IPS DF 4.7 (cell line): ENCODE measurements at regions not wholly inside any gene's neighbourhood (a gene's known extent, or its start where the extent isn't known, plus 50 kb on each side); places are given as distances from the start of the nearest gene placed in this dataset.
"Not testable (repeated sequence)": the region's sequence is repeated elsewhere in the genome, so short reads cannot be mapped to it uniquely, and the experiment has no call there.

Experiments
- DNase-seq: peaks from one replicate; pipeline ENCODE4 v3.0.0-alpha.2; 2013; ENCODE audit warnings: low spot score; ENCODE audit errors: extremely low read depth

GRCh38 chr10:105585753-105586152 is 944.7 kb downstream of the SORCS3 start:
- DNase-seq = no peak

- no peak for DNase-seq
These were observed 944.1 kb downstream of the SORCS3 start for GRCh38 chr10:105585171-105585570.

GRCh38 chr10:105579112-105579511 is 938.0 kb downstream of the SORCS3 start:
- DNase-seq = no peak

- no peak for DNase-seq
These were observed 936.9 kb downstream of the SORCS3 start for GRCh38 chr10:105577865-105578607.

GRCh38 chr10:105559333-105560097 is 918.4 kb downstream of the SORCS3 start:
- no peak for DNase-seq

- not testable (repeated sequence) for DNase-seq
These were observed 909.4 kb downstream of the SORCS3 start for GRCh38 chr10:105550453-105550852.

GRCh38 chr10:105549731-105550130 is 908.6 kb downstream of the SORCS3 start:
- DNase-seq = no peak

- DNase-seq = no peak
These were observed 904.0 kb downstream of the SORCS3 start for GRCh38 chr10:105545101-105545500.

- DNase-seq = no peak
These were observed 899.3 kb downstream of the SORCS3 start for GRCh38 chr10:105540381-105540780.

- no peak for DNase-seq
These were observed 897.8 kb downstream of the SORCS3 start for GRCh38 chr10:105538874-105539273.

- DNase-seq = no peak
These were observed 894.4 kb downstream of the SORCS3 start for GRCh38 chr10:105535478-105535877.

GRCh38 chr10:105534086-105534485 is 893.0 kb downstream of the SORCS3 start:
- DNase-seq = no peak

GRCh38 chr10:105516511-105516910 is 875.4 kb downstream of the SORCS3 start:
- DNase-seq = no peak

GRCh38 chr10:105514106-105514505 is 873.0 kb downstream of the SORCS3 start:
- no peak for DNase-seq

- no peak for DNase-seq
These were observed 868.4 kb downstream of the SORCS3 start for GRCh38 chr10:105509517-105509916.

- no peak for DNase-seq
These were observed 865.2 kb downstream of the SORCS3 start for GRCh38 chr10:105506262-105506661.

GRCh38 chr10:105503714-105504113 is 862.6 kb downstream of the SORCS3 start:
- no peak for DNase-seq

- no peak for DNase-seq
These were observed 861.0 kb downstream of the SORCS3 start for GRCh38 chr10:105502058-105502457.

GRCh38 chr10:105494944-105495343 is 853.9 kb downstream of the SORCS3 start:
- DNase-seq = no peak

GRCh38 chr10:105494303-105494702 is 853.2 kb downstream of the SORCS3 start:
- DNase-seq = no peak

- no peak for DNase-seq
These were observed 832.1 kb downstream of the SORCS3 start for GRCh38 chr10:105473170-105473569.

- no peak for DNase-seq
These were observed 827.7 kb downstream of the SORCS3 start for GRCh38 chr10:105468759-105469158.

- no peak for DNase-seq
These were observed 825.4 kb downstream of the SORCS3 start for GRCh38 chr10:105466521-105466920.
